ENCODE measurements at regions not wholly inside any gene's neighbourhood (a gene's known extent, or its start where the extent isn't known, plus 50 kb on each side); places are given as distances from the start of the nearest gene placed in this dataset.

DNA sequence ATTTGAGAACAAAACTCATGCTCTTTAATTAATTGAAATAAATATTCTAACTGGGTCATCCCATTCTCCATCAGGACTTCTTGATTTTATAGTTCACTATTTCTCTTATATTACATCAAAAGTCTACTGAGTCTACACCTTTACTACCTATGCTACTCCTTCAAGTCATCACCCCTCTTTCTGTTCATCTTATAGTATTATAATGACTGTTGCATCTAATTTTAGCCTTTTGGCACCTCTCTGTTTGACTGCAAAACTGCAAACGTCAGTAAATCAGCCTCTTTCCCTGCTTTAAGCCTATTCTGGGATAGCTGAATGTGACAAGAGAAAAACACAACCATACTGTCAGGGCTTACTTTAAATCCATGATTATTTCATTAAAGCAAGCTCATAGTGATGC lies 639.1 kb downstream of the GABRG1 start:
- TF ChIP-seq, protein P1, sequence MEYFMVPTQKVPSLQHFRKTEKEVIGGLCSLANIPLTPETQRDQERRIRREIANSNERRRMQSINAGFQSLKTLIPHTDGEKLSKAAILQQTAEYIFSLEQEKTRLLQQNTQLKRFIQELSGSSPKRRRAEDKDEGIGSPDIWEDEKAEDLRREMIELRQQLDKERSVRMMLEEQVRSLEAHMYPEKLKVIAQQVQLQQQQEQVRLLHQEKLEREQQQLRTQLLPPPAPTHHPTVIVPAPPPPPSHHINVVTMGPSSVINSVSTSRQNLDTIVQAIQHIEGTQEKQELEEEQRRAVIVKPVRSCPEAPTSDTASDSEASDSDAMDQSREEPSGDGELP (IDR thresholded peaks at IDR 0.05; ENCODE audit: borderline replicate concordance, low read depth), result no peak
- TF ChIP-seq MAFK (conservative IDR thresholded peaks at IDR 0.05 in 1 of 2, IDR thresholded peaks at IDR 0.05 in 1 of 2; ENCODE audit: low read length in 2 of 2), result 0 out of 4 replicates have a peak, but pooled peaks of 1 of the 2 experiments have one; percentile 16
- Histone ChIP-seq H3K9me3 (ENCODE audit: low read length) (no peaks in the 10 kb centered on the region; the same call in 1 of the 2 replicates), H3K4me1 (ENCODE audit: insufficient read depth, low read length) (no peaks in the 10 kb centered on the region), H3K4me2 (ENCODE audit: low read depth, low read length) (no peak overlapping the region), H3K4me3 (replicated peaks in 1 of 3; ENCODE audit: insufficient read depth in 1 of 3, low read depth in 2 of 3, low read length in 3 of 3) (no peak overlapping the region), H3K79me2 (ENCODE audit: insufficient read depth, low read length) (no peaks in the 10 kb centered on the region), H3K27ac (ENCODE audit: extremely low read length, insufficient read depth, low read length) (no peak overlapping the region), H4K20me1 (ENCODE audit: insufficient read depth, low read length) (no peaks in the 10 kb centered on the region), H3K9ac (ENCODE audit: insufficient read depth, low read depth, low read length) (no peak overlapping the region), H3K36me3 (replicated peaks in 1 of 2; ENCODE audit: control insufficient read depth in 1 of 2, insufficient read depth in 2 of 2, low read length in 2 of 2) (no peaks in the 10 kb centered on the region), H2AFZ (ENCODE audit: low read length) (no peak overlapping the region), H3K27me3 (ENCODE audit: control insufficient read depth in 1 of 2, insufficient read depth in 2 of 2, low read length in 2 of 2) (no peaks in the 10 kb centered on the region)
- FAIRE-seq, result no peak
- 0% methylated on average over 1 of the region's 1 CpG for WGBS (ENCODE audit: low lambda C conversion rate)
- in situ Hi-C loops (cut with HindIII; ENCODE audit: extremely low pct_ligation_motif_present, low pct_unique_long_range_greater_than_20kb), result no loop called here
- intact Hi-C loops (cut with micrococcal nuclease; ENCODE audit: unreplicated experiment), result no loop called here
- ATAC-seq, result no peak
- ChIA-PET CTCF (ENCODE audit: low intra/inter-chr PET ratio, low total read pairs) (no interaction called here), POLR2A (no interaction called here)
- no TSS peak for BruUV-seq (replicated peaks)
- DNase-seq (ENCODE audit: low spot score), result no peak

DNA sequence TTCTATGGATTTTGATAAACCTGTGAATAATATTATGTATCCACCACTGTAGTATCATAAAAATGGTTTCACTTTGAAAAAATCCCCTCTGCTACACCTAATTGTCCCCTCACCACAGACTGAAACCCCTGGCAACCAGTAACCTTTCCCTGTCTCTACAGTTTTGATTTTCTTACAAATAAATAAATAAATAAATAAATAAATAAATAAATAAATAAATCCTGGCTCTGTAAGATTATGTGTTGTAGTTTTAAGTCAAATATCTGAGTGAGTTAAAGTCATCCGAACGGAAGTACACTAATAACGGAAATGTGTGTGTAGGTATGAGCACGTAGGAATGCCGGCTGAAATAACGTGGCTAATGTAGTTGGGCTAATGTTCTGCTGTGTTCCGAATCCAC lies 641.5 kb downstream of the GABRG1 start:
- Histone ChIP-seq H3K36me3 (replicated peaks in 1 of 2; ENCODE audit: control insufficient read depth in 1 of 2, insufficient read depth in 2 of 2, low read length in 2 of 2) (no peaks in the 10 kb centered on the region), H3K4me1 (ENCODE audit: insufficient read depth, low read length) (no peaks in the 10 kb centered on the region), H3K27me3 (ENCODE audit: control insufficient read depth in 1 of 2, insufficient read depth in 2 of 2, low read length in 2 of 2) (no peaks in the 10 kb centered on the region), H3K27ac (ENCODE audit: extremely low read length, insufficient read depth, low read length) (no peak overlapping the region), H3K79me2 (ENCODE audit: insufficient read depth, low read length) (no peaks in the 10 kb centered on the region), H3K4me3 (replicated peaks in 1 of 3; ENCODE audit: insufficient read depth in 1 of 3, low read depth in 2 of 3, low read length in 3 of 3) (no peak overlapping the region), H3K9me3 (ENCODE audit: low read length) (no peaks in the 10 kb centered on the region; the same call in none of the 2 replicates), H3K4me2 (ENCODE audit: low read depth, low read length) (no peak overlapping the region), H2AFZ (ENCODE audit: low read length) (no peak overlapping the region), H3K9ac (ENCODE audit: insufficient read depth, low read depth, low read length) (no peak overlapping the region), H4K20me1 (ENCODE audit: insufficient read depth, low read length) (no peaks in the 10 kb centered on the region)
- WGBS (ENCODE audit: low lambda C conversion rate), result 54% methylated on average over 7 of the region's 7 CpGs
- TF ChIP-seq MBD4 (IDR thresholded peaks at IDR 0.05; ENCODE audit: borderline replicate concordance, low read length), result no peak
- no TSS peak for BruUV-seq (replicated peaks)
- ATAC-seq (no peak), DNase-seq (ENCODE audit: low spot score) (no peak), FAIRE-seq (no peak)
- POLR2A ChIA-PET, result no interaction called here
- intact Hi-C loops (cut with micrococcal nuclease; ENCODE audit: unreplicated experiment) (no loop called here), in situ Hi-C loops (cut with HindIII; ENCODE audit: extremely low pct_ligation_motif_present, low pct_unique_long_range_greater_than_20kb) (no loop called here)
- CTCF ChIA-PET (ENCODE audit: low intra/inter-chr PET ratio, low total read pairs), result no interaction called here

Measured in HepG2 (cell line).